K562 (cell line): ENCODE measurements at regions not wholly inside any gene's neighbourhood (a gene's known extent, or its start where the extent isn't known, plus 50 kb on each side); places are given as distances from the start of the nearest gene placed in this dataset.

ENCODE experiments used
- ATAC-seq: fragments of 200-7000 bp; cut with Tn5 transposase; 3 replicates; pipeline ENCODE4 v1.9.1; 2020; ENCODE audit warnings: moderate library complexity
- BruUV-seq: library from RNA; stranded (reverse); fragments of 400-500 nt; replicated peaks from 2 replicates; lab custom pipeline; 2021; lab: Mats Ljungman, UMichigan
- CTCF ChIA-PET: fragments of 300-600 bp; formaldehyde crosslinking; extraction: SDS; loops from one replicate; lab custom pipeline; 2021; ENCODE audit warnings: low intra/inter-chr PET ratio; lab: Yijun Ruan, JAX
- POLR2A ChIA-PET: fragments of 300-600, 350-650 bp; sonication (Branson Sonifier 250); formaldehyde crosslinking; extraction: SDS; loops from one replicate; lab custom pipeline; 2021; ENCODE audit warnings: antibody characterized with exemption, inconsistent platforms; lab: Yijun Ruan, JAX
- DNase-seq, 4 experiments: peaks; one replicate each; pipeline versions ENCODE4 v3.0.0 to v3.0.0-alpha.2; 2011 to 2018; ENCODE audit warnings: low spot score in 3 of 4, mixed read lengths in 3 of 4; ENCODE audit errors: extremely low read depth in 1 of 4
- FAIRE-seq: peaks from 2 replicates; lab custom pipeline; 2011; peaks lifted over from hg19 to GRCh38; lab: Jason Lieb, UNC
- H2AFZ ChIP-seq: 2 replicates; pipeline ENCODE4 v1.6.0; 2011; ENCODE audit warnings: low read depth, low read length, control low read depth, inconsistent platforms
- H3K27ac ChIP-seq: fragments of 200-600 bp; 3 replicates; pipeline ENCODE4 v1.8.0; 2011; ENCODE audit warnings: low read depth, mild to moderate bottlenecking, control low read depth, inconsistent platforms, low read length, moderate library complexity, mixed read lengths; ENCODE audit errors: extremely low read depth
- H3K27me3 ChIP-seq, 2 experiments: fragments of 300-600 bp in 1 of 2; 2 replicates in 1 of 2; 3 replicates in 1 of 2; pipeline versions ENCODE4 v1.6.0 to v1.8.0; 2011; ENCODE audit warnings: inconsistent platforms in 2 of 2, low read length in 2 of 2, mild to moderate bottlenecking in 1 of 2, mixed read lengths in 1 of 2, moderate library complexity in 1 of 2; ENCODE audit not compliant: control insufficient read depth in 2 of 2, insufficient read depth in 2 of 2
- H3K36me3 ChIP-seq: fragments of 300-600 bp; 3 replicates; pipeline ENCODE4 v1.8.0; 2011; ENCODE audit warnings: mild to moderate bottlenecking, low read length, inconsistent platforms; ENCODE audit not compliant: control insufficient read depth, insufficient read depth
- H3K4me1 ChIP-seq, 2 experiments: fragments of 200-600 bp in 1 of 2; replicated peaks in 1 of 2; 2 replicates in 1 of 2; 3 replicates in 1 of 2; pipeline versions ENCODE4 v1.5.1 to v1.8.0; 2011; ENCODE audit warnings: inconsistent platforms in 2 of 2, low read length in 2 of 2, mild to moderate bottlenecking in 1 of 2, mixed read lengths in 1 of 2, moderate library complexity in 1 of 2; ENCODE audit not compliant: control insufficient read depth in 2 of 2, insufficient read depth in 2 of 2
- H3K4me2 ChIP-seq: 2 replicates; pipeline ENCODE4 v1.6.1; 2011; ENCODE audit warnings: low read length, control low read depth, inconsistent platforms, mixed read lengths; ENCODE audit not compliant: insufficient read depth
- H3K4me3 ChIP-seq: fragments of 200-600 bp; sonication (generic), shearing (Covaris generic); 2 replicates; pipeline ENCODE4 v1.5.1; 2016; ENCODE audit warnings: control low read depth, inconsistent platforms
- H3K79me2 ChIP-seq: fragments of 200-600 bp; 3 replicates; pipeline ENCODE4 v1.8.0; 2011; ENCODE audit warnings: low read length, inconsistent platforms; ENCODE audit not compliant: control insufficient read depth, insufficient read depth
- H3K9ac ChIP-seq, 2 experiments: 2 replicates each; pipeline versions ENCODE4 v1.6.0 to v1.6.1; 2011; ENCODE audit warnings: low read depth in 2 of 2, low read length in 2 of 2, control low read depth in 1 of 2, inconsistent platforms in 1 of 2, mild to moderate bottlenecking in 1 of 2, mixed read lengths in 1 of 2; ENCODE audit not compliant: insufficient read depth in 1 of 2
- H3K9me1 ChIP-seq: one replicate; pipeline ENCODE4 v1.6.0; 2011; ENCODE audit warnings: inconsistent platforms, mild to moderate bottlenecking, low read length, moderate library complexity; ENCODE audit not compliant: control insufficient read depth, insufficient read depth
- H3K9me3 ChIP-seq: replicated peaks from 2 replicates; pipeline ENCODE4 v1.5.1; 2011; ENCODE audit warnings: low read depth, low read length, inconsistent platforms; ENCODE audit not compliant: control insufficient read depth, insufficient read depth
- H4K20me1 ChIP-seq: replicated peaks from 2 replicates; pipeline ENCODE4 v1.6.1; 2011; ENCODE audit warnings: low read length, inconsistent platforms, mixed read lengths; ENCODE audit not compliant: control insufficient read depth, insufficient read depth
- BDP1 ChIP-seq: IDR thresholded peaks from 3 replicates; pipeline ENCODE4 v1.6.1; 2011; ENCODE audit not compliant: insufficient read length, insufficient read depth
- C11orf30 ChIP-seq: fragments of 450-650 bp; IDR thresholded peaks from 2 replicates; pipeline ENCODE4 v1.6.1; 2016; ENCODE audit warnings: low read depth, mild to moderate bottlenecking
- MAFF ChIP-seq: IDR thresholded peaks from 2 replicates; pipeline ENCODE4 v1.6.1; 2012; ENCODE audit warnings: low read length, improper control_type of control experiment
- PCBP2 ChIP-seq: fragments of 200-400 bp; formaldehyde crosslinking; IDR thresholded peaks from 2 replicates; pipeline ENCODE4 v1.6.1; 2018; ENCODE audit warnings: low read length, low read depth, mild to moderate bottlenecking, moderate library complexity; ENCODE audit not compliant: poor library complexity, severe bottlenecking
- RCOR1 ChIP-seq, 2 experiments: IDR thresholded peaks; 2 replicates each; pipeline ENCODE4 v1.6.1; 2012; ENCODE audit warnings: low read depth in 2 of 2, low read length in 2 of 2, borderline replicate concordance in 1 of 2, improper control_type of control experiment in 1 of 2
- SMARCE1 ChIP-seq: fragments of 450-650 bp; IDR thresholded peaks from 2 replicates; pipeline ENCODE4 v1.7.1; 2016; ENCODE audit warnings: mild to moderate bottlenecking
- TGIF2 ChIP-seq: sonication (generic); formaldehyde crosslinking; IDR thresholded peaks from 2 replicates; pipeline ENCODE4 v1.8.1; 2022; ENCODE audit warnings: mild to moderate bottlenecking, missing genetic modification reagents, moderate library complexity
- ZNF316 ChIP-seq: fragments of 450-650 bp; IDR thresholded peaks from 2 replicates; pipeline ENCODE4 v1.6.1; 2016
- ZNF41 ChIP-seq: fragments of 250-450 bp; sonication (Bioruptor Pico); conservative IDR thresholded peaks from 2 replicates; pipeline ENCODE4 v1.4.0; 2020; ENCODE audit warnings: mild to moderate bottlenecking
- ZNF79 ChIP-seq: fragments of 250-450 bp; sonication (Bioruptor Pico); IDR thresholded peaks from 2 replicates; pipeline ENCODE4 v1.4.0; 2020; ENCODE audit warnings: low read depth, mild to moderate bottlenecking, moderate library complexity
- WGBS: fragments of 100-300 bp; shearing (Covaris generic); methylation state at CpG from one replicate; pipeline ENCODE4 v1.1.6; 2016; ENCODE audit warnings: low coverage, mixed read lengths; ENCODE audit not compliant: insufficient coverage; ENCODE audit errors: missing lambda C conversion rate; 5-methylcytosine and 5-hydroxymethylcytosine counted together
- in situ Hi-C: fragments of 300-500 bp; cut with MboI; formaldehyde crosslinking; loops from 4 replicates; pipeline ENCODE4 v1.15.0; 2018; ENCODE audit warnings: inconsistent platforms, mixed read lengths
- intact Hi-C: fragments of 100-400 bp; cut with micrococcal nuclease; formaldehyde crosslinking; loops from 2 replicates; pipeline ENCODE4 v1.14.2; 2022
- TF ChIP-seq, protein P1 (sequence below): fragments of 200-400 bp; formaldehyde crosslinking; IDR thresholded peaks from 2 replicates; pipeline ENCODE4 v1.6.1; 2017; ENCODE audit warnings: mild to moderate bottlenecking, low read depth, low read length, moderate library complexity
- TF ChIP-seq, protein P2 (sequence below): fragments of 450-650 bp; IDR thresholded peaks from 2 replicates; pipeline ENCODE4 v1.6.1; 2017; ENCODE audit warnings: mild to moderate bottlenecking, moderate library complexity

DNA sequence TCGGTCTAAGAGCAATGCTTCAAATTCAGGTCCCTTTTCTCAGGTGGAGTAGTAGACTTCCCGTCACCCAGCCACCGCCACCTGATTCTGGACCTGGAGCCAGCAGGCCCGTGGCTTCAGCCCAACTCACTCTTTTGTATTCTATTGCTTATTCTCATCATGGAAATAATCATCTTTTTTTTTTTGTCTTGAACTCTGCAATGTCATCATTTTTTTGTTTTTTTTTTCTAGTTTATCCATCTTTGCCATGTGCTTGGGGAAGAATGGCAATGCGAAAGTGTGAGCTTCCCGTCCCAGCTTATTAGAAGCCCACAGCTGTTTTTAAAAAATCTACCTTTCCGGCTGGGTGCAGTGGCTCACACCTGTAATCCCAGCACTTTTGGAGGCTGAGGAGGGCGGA lies 51.3 kb upstream of the FSTL1 start:
- no peak overlapping the region for H3K27ac ChIP-seq
- no peaks in the 10 kb centered on the region for H3K36me3 ChIP-seq
- no peak for DNase-seq
- no TSS peak for BruUV-seq
- H3K4me2 ChIP-seq = no peak overlapping the region
- no peaks in the 10 kb centered on the region for H3K79me2 ChIP-seq
- ChIA-PET CTCF (interaction anchor here (0.6 kb wide), 1 partner anchor 349 kb away, joined by 3 read pairs; no protein-coding TSS in a partner anchor), POLR2A (no interaction called here)
- in situ Hi-C loops = no loop called here
- WGBS = 3% methylated on average over 4 of the region's 8 CpGs
- intact Hi-C loops = no loop called here
- H3K9me1 ChIP-seq = no peaks in the 10 kb centered on the region
- H3K27me3 ChIP-seq = no peaks in the 10 kb centered on the region; a peak in 1 of 5 replicates
- no peak overlapping the region for H2AFZ ChIP-seq
- H3K9me3 ChIP-seq = no peaks in the 10 kb centered on the region
- H3K9ac ChIP-seq = no peak overlapping the region
- H4K20me1 ChIP-seq = no peaks in the 10 kb centered on the region
- no peaks in the 10 kb centered on the region for H3K4me1 ChIP-seq
- ATAC-seq = no peak
- no peak for FAIRE-seq
- H3K4me3 ChIP-seq = no peak overlapping the region
- TF ChIP-seq ZNF79 (CRISPR knock-in tag) = no peak
- no peak for TF ChIP-seq RCOR1 (IDR thresholded peaks at IDR 0.05; ENCODE audit: borderline replicate concordance in 1 of 2, low read depth in 2 of 2, low read length in 2 of 2)
- TF ChIP-seq SMARCE1 = no peak
- TF ChIP-seq TGIF2 (CRISPR knock-in tag) = no peak
- TF ChIP-seq, protein P1, sequence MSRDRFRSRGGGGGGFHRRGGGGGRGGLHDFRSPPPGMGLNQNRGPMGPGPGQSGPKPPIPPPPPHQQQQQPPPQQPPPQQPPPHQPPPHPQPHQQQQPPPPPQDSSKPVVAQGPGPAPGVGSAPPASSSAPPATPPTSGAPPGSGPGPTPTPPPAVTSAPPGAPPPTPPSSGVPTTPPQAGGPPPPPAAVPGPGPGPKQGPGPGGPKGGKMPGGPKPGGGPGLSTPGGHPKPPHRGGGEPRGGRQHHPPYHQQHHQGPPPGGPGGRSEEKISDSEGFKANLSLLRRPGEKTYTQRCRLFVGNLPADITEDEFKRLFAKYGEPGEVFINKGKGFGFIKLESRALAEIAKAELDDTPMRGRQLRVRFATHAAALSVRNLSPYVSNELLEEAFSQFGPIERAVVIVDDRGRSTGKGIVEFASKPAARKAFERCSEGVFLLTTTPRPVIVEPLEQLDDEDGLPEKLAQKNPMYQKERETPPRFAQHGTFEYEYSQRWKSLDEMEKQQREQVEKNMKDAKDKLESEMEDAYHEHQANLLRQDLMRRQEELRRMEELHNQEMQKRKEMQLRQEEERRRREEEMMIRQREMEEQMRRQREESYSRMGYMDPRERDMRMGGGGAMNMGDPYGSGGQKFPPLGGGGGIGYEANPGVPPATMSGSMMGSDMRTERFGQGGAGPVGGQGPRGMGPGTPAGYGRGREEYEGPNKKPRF = no peak
- peak; percentile 72 for TF ChIP-seq ZNF316
- TF ChIP-seq ZNF41 (CRISPR knock-in tag) = no peak
- 0 out of 2 replicates have a peak, but pooled peaks have one; percentile 4 for TF ChIP-seq MAFF
- no peak for TF ChIP-seq PCBP2
- no peak for TF ChIP-seq BDP1
- TF ChIP-seq C11orf30 = 0 out of 2 replicates have a peak, but pooled peaks have one; percentile 7
- TF ChIP-seq, protein P2, sequence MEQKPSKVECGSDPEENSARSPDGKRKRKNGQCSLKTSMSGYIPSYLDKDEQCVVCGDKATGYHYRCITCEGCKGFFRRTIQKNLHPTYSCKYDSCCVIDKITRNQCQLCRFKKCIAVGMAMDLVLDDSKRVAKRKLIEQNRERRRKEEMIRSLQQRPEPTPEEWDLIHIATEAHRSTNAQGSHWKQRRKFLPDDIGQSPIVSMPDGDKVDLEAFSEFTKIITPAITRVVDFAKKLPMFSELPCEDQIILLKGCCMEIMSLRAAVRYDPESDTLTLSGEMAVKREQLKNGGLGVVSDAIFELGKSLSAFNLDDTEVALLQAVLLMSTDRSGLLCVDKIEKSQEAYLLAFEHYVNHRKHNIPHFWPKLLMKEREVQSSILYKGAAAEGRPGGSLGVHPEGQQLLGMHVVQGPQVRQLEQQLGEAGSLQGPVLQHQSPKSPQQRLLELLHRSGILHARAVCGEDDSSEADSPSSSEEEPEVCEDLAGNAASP = no peak
